Cardiac muscle cell (in vitro differentiated cells and primary cell): ENCODE measurements at regions not wholly inside any gene's neighbourhood (a gene's known extent, or its start where the extent isn't known, plus 50 kb on each side); places are given as distances from the start of the nearest gene placed in this dataset.

Experiments
- DNase-seq, 2 donors: peaks; one replicate each; pipeline versions ENCODE4 v3.0.0 to v3.0.0-alpha.2; 2010 to 2017; ENCODE audit warnings: low read depth in 1 of 2, low spot score in 1 of 2
- H3K27ac ChIP-seq: fragments of 200-600 bp; sonication (generic); 2 replicates; pipeline ENCODE4 v1.5.1; 2016
- H3K27me3 ChIP-seq: fragments of 200-600 bp; sonication (generic); 2 replicates; pipeline ENCODE4 v1.6.0; 2016; ENCODE audit warnings: control low read depth
- H3K36me3 ChIP-seq: fragments of 200-600 bp; sonication (generic); 2 replicates; pipeline ENCODE4 v1.5.1; 2016; ENCODE audit warnings: control low read depth
- H3K4me1 ChIP-seq: fragments of 200-600 bp; sonication (generic); 2 replicates; pipeline ENCODE4 v1.8.1; 2017; ENCODE audit warnings: low read depth, mild to moderate bottlenecking, mixed run types
- H3K4me3 ChIP-seq: fragments of 200-600 bp; sonication (generic); 2 replicates; pipeline ENCODE4 v1.5.1; 2016; ENCODE audit warnings: mild to moderate bottlenecking
- H3K9me3 ChIP-seq: fragments of 200-600 bp; sonication (generic); 2 replicates; pipeline ENCODE4 v1.5.1; 2017; ENCODE audit warnings: low read depth, mild to moderate bottlenecking, control low read depth
- TF ChIP-seq, protein P1 (sequence below): IDR thresholded peaks from 2 replicates; pipeline ENCODE4 v1.5.1; 2012; ENCODE audit warnings: low read depth, mild to moderate bottlenecking, low read length

DNA sequence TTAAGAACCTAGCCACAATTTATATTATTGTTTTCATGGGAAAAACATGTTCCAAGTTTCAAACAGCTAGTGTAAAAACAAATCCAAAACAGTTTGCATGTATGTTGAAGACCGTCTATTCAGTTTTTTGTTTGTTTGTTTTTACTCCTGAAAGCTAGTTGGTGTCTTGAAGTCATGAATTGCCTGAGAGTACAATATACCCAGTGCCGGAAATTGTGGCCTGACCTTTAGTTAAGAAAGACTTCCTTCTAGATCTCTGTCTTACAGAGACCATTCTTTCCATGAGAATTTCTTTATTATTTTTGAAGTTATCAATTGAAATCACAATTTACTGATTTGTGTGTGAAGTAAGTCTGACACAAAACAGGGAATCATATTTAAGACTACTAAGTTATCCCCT lies 474.8 kb downstream of the KCNJ2 start:
- Histone ChIP-seq H3K27me3 (no peaks in the 10 kb centered on the region), H3K4me3 (no peak overlapping the region), H3K27ac (no peak overlapping the region), H3K4me1 (no peaks in the 10 kb centered on the region), H3K9me3 (no peaks in the 10 kb centered on the region), H3K36me3 (no peaks in the 10 kb centered on the region)
- DNase-seq, result no peak
- TF ChIP-seq, protein P1, sequence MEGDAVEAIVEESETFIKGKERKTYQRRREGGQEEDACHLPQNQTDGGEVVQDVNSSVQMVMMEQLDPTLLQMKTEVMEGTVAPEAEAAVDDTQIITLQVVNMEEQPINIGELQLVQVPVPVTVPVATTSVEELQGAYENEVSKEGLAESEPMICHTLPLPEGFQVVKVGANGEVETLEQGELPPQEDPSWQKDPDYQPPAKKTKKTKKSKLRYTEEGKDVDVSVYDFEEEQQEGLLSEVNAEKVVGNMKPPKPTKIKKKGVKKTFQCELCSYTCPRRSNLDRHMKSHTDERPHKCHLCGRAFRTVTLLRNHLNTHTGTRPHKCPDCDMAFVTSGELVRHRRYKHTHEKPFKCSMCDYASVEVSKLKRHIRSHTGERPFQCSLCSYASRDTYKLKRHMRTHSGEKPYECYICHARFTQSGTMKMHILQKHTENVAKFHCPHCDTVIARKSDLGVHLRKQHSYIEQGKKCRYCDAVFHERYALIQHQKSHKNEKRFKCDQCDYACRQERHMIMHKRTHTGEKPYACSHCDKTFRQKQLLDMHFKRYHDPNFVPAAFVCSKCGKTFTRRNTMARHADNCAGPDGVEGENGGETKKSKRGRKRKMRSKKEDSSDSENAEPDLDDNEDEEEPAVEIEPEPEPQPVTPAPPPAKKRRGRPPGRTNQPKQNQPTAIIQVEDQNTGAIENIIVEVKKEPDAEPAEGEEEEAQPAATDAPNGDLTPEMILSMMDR, result no peak

GRCh38 chr17:70646673-70647072 lies 477.3 kb downstream of the KCNJ2 start:
- Histone ChIP-seq H3K36me3 (no peaks in the 10 kb centered on the region), H3K27me3 (no peaks in the 10 kb centered on the region), H3K27ac (no peak overlapping the region), H3K4me1 (no peaks in the 10 kb centered on the region), H3K4me3 (no peak overlapping the region), H3K9me3 (no peaks in the 10 kb centered on the region)
- DNase-seq, result no peak
- TF ChIP-seq, protein P1, result no peak

DNA sequence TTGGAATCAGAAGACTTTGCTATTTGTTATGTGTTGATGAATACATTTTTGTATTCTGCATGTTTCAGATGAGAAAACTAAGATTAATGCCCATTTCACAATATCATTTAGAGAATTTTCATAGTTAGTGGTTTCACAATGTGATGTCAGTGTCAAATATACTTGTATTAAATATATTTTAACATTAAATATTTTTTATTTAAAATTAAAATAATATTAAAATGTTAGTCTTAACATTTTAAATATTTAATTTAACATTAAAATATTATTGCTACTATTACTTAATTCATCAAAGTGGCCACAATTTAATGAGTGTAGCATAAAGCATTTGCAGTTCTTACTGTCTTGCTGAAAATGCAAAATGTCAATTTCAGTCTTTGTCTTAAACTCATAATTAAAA lies 478.8 kb downstream of the KCNJ2 start:
- Histone ChIP-seq H3K4me3 (no peak overlapping the region), H3K9me3 (no peaks in the 10 kb centered on the region), H3K27ac (no peak overlapping the region), H3K4me1 (no peaks in the 10 kb centered on the region), H3K36me3 (no peaks in the 10 kb centered on the region), H3K27me3 (no peaks in the 10 kb centered on the region)
- DNase-seq, result no peak
- TF ChIP-seq, protein P1, result no peak

DNA sequence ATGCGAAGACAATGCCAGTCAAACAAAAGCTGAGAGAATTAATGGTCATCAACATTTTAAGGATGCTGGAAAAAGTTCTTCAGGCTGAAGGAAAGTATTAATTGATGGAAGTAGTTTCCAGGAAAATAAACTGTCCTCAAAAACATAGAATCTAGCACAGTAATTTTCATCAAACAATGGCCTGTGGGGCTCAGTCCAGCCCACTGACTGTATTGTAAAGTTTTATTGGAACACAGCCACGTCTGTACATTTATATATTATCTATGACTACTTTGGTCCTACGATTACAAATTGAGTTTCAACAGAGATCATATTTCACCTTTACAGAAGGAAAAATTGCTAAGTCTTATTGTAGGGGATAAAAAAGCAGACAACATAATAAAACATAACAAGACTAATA lies 484.5 kb downstream of the KCNJ2 start:
- no peak overlapping the region for H3K27ac ChIP-seq
- H3K4me1 ChIP-seq, result no peaks in the 10 kb centered on the region
- no peak overlapping the region for H3K4me3 ChIP-seq
- no peaks in the 10 kb centered on the region for H3K36me3 ChIP-seq
- DNase-seq, result no peak
- TF ChIP-seq, protein P1, result no peak
- no peaks in the 10 kb centered on the region for H3K9me3 ChIP-seq
- H3K27me3 ChIP-seq, result no peaks in the 10 kb centered on the region

DNA sequence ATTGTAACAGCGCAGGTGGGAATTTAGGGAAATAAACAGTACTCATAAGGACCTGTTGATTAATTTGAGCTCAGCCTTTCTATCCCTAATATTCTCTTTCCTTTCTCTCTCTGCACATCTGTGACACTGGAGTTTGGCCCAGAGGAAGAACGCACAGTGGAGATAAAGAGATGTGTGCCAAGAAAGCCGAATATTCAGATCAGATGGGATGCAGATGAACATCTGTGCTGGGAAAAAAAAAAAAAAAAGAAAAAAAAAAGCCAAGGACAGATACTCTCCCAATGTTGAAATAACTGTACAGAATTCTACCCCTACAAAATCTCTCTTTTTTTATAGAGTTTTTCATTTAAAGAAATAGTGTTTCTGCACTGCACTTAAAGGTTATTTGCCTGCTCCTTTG lies 485.4 kb downstream of the KCNJ2 start:
- Histone ChIP-seq H3K9me3 (no peaks in the 10 kb centered on the region), H3K36me3 (no peaks in the 10 kb centered on the region)
- DNase-seq, result no peak

More for the DNA sequence above, 485.4 kb downstream of the KCNJ2 start:
- H3K4me3 ChIP-seq, result no peak overlapping the region
- no peaks in the 10 kb centered on the region for H3K27me3 ChIP-seq
- no peaks in the 10 kb centered on the region for H3K4me1 ChIP-seq
- TF ChIP-seq, protein P1, result no peak
- no peak overlapping the region for H3K27ac ChIP-seq
